H9 (cell line): ENCODE measurements at regions not wholly inside any gene's neighbourhood (a gene's known extent, or its start where the extent isn't known, plus 50 kb on each side); places are given as distances from the start of the nearest gene placed in this dataset.

Experiments
- DNase-seq: peaks from one replicate; pipeline ENCODE4 v3.0.0-alpha.2; 2017
- H2AFZ ChIP-seq: one replicate; pipeline ENCODE4 v1.6.1; 2013; ENCODE audit warnings: mild to moderate bottlenecking, low read length, control low read depth, moderate library complexity
- H2AK5ac ChIP-seq: 2 replicates; pipeline ENCODE4 v1.6.1; 2013; ENCODE audit warnings: low read length, control low read depth, mixed read lengths; ENCODE audit not compliant: insufficient read length
- H2BK120ac ChIP-seq: one replicate; pipeline ENCODE4 v1.6.1; 2013; ENCODE audit warnings: low read depth, mild to moderate bottlenecking, low read length, control low read depth, inconsistent platforms; ENCODE audit not compliant: poor library complexity, severe bottlenecking
- H2BK12ac ChIP-seq: 2 replicates; pipeline ENCODE4 v1.6.1; 2013; ENCODE audit warnings: low read length, control low read depth, mixed read lengths, low read depth; ENCODE audit not compliant: insufficient read length
- H2BK15ac ChIP-seq: 2 replicates; pipeline ENCODE4 v1.6.1; 2013; ENCODE audit warnings: low read depth, low read length, control low read depth
- H2BK20ac ChIP-seq: one replicate; pipeline ENCODE4 v1.6.1; 2013; ENCODE audit warnings: low read depth, mild to moderate bottlenecking, low read length, control low read depth, inconsistent platforms; ENCODE audit not compliant: poor library complexity, severe bottlenecking
- H2BK5ac ChIP-seq: 2 replicates; pipeline ENCODE4 v1.6.1; 2013; ENCODE audit warnings: low read length, control low read depth, mixed read lengths; ENCODE audit not compliant: insufficient read length
- H3K14ac ChIP-seq: 2 replicates; pipeline ENCODE4 v1.6.1; 2013; ENCODE audit warnings: low read length, control low read depth; ENCODE audit not compliant: insufficient read depth
- H3K18ac ChIP-seq: 2 replicates; pipeline ENCODE4 v1.6.1; 2013; ENCODE audit warnings: low read depth, mild to moderate bottlenecking, mixed read lengths, low read length, control low read depth; ENCODE audit not compliant: insufficient read length
- H3K23ac ChIP-seq: 2 replicates; pipeline ENCODE4 v1.6.1; 2013; ENCODE audit warnings: low read length, control low read depth, mixed read lengths, low read depth; ENCODE audit not compliant: insufficient read length
- H3K23me2 ChIP-seq: 2 replicates; pipeline ENCODE4 v1.6.1; 2013; ENCODE audit warnings: low read depth, mild to moderate bottlenecking, mixed read lengths, low read length, control low read depth; ENCODE audit not compliant: insufficient read length, poor library complexity, severe bottlenecking
- H3K27ac ChIP-seq: 2 replicates; pipeline ENCODE4 v1.5.1; 2013; ENCODE audit warnings: low read length, control low read depth, mixed read lengths, low read depth; ENCODE audit not compliant: insufficient read length
- H3K27me3 ChIP-seq: 2 replicates; pipeline ENCODE4 v1.6.1; 2013; ENCODE audit warnings: low read length, control low read depth, inconsistent platforms; ENCODE audit not compliant: insufficient read depth
- H3K4ac ChIP-seq: 2 replicates; pipeline ENCODE4 v1.6.1; 2013; ENCODE audit warnings: low read depth, mild to moderate bottlenecking, control low read depth, inconsistent platforms, low read length, moderate library complexity
- H3K4me1 ChIP-seq: 2 replicates; pipeline ENCODE4 v1.6.1; 2013; ENCODE audit warnings: low read length, control low read depth, inconsistent platforms; ENCODE audit not compliant: insufficient read depth
- H3K4me2 ChIP-seq: 2 replicates; pipeline ENCODE4 v1.6.1; 2013; ENCODE audit warnings: low read length, control low read depth, mixed read lengths; ENCODE audit not compliant: insufficient read length, insufficient read depth
- H3K56ac ChIP-seq: 2 replicates; pipeline ENCODE4 v1.6.1; 2013; ENCODE audit warnings: low read depth, mild to moderate bottlenecking, mixed read lengths, low read length, control low read depth; ENCODE audit not compliant: insufficient read length
- H3K79me1 ChIP-seq: 2 replicates; pipeline ENCODE4 v1.6.1; 2013; ENCODE audit warnings: low read depth, mild to moderate bottlenecking, moderate library complexity, low read length, control low read depth, inconsistent platforms; ENCODE audit not compliant: insufficient read depth, poor library complexity, severe bottlenecking
- H3K79me2 ChIP-seq: 2 replicates; pipeline ENCODE4 v1.6.1; 2013; ENCODE audit warnings: low read length, control low read depth, inconsistent platforms; ENCODE audit not compliant: insufficient read depth
- H3K9ac ChIP-seq: 2 replicates; pipeline ENCODE4 v1.6.1; 2013; ENCODE audit warnings: low read length, control low read depth, mixed read lengths; ENCODE audit not compliant: insufficient read length; ENCODE audit errors: extremely low read depth
- H3K9me3 ChIP-seq: one replicate; pipeline ENCODE4 v1.6.1; 2013; ENCODE audit warnings: low read depth, low read length, inconsistent platforms; ENCODE audit not compliant: control insufficient read depth
- H3T11ph ChIP-seq: one replicate; pipeline ENCODE4 v1.6.1; 2013; ENCODE audit warnings: mild to moderate bottlenecking, low read length, control low read depth, inconsistent platforms
- H4K20me1 ChIP-seq: one replicate; pipeline ENCODE4 v1.6.1; 2013; ENCODE audit not compliant: control insufficient read depth, insufficient read length, insufficient read depth
- H4K5ac ChIP-seq: 2 replicates; pipeline ENCODE4 v1.6.1; 2013; ENCODE audit warnings: low read depth, mild to moderate bottlenecking, mixed read lengths, low read length, control low read depth; ENCODE audit not compliant: insufficient read length
- H4K8ac ChIP-seq: replicated peaks from 2 replicates; pipeline ENCODE4 v1.6.1; 2013; ENCODE audit warnings: low read length, control low read depth, mixed read lengths, low read depth; ENCODE audit not compliant: insufficient read length
- H4K91ac ChIP-seq: 2 replicates; pipeline ENCODE4 v1.6.1; 2013; ENCODE audit warnings: low read depth, mild to moderate bottlenecking, moderate library complexity, mixed read lengths, low read length, control low read depth; ENCODE audit not compliant: insufficient read length
- H3K27ac Mint-ChIP-seq, 3 experiments: 2 replicates in 2 of 3; 3 replicates in 1 of 3; pipeline ENCODE4 v1.8.0; 2020 to 2021; ENCODE audit warnings: mixed read lengths in 3 of 3, mild to moderate bottlenecking in 1 of 3, moderate library complexity in 1 of 3
- H3K27me3 Mint-ChIP-seq: 2 replicates; pipeline ENCODE4 v1.8.0; 2021; ENCODE audit warnings: low read depth, mild to moderate bottlenecking, moderate library complexity, mixed read lengths
- H3K36me3 Mint-ChIP-seq, 3 experiments: 2 replicates in 2 of 3; 3 replicates in 1 of 3; pipeline ENCODE4 v1.8.0; 2020 to 2021; ENCODE audit warnings: low read depth in 3 of 3, mixed read lengths in 3 of 3; ENCODE audit not compliant: insufficient read depth in 1 of 3
- H3K4me1 Mint-ChIP-seq, 2 experiments: 2 replicates each; pipeline ENCODE4 v1.8.0; 2020; ENCODE audit warnings: mixed read lengths in 2 of 2
- H3K4me3 Mint-ChIP-seq, 2 experiments: 2 replicates in 1 of 2; 3 replicates in 1 of 2; pipeline ENCODE4 v1.8.0; 2020 to 2021; ENCODE audit warnings: mild to moderate bottlenecking in 2 of 2, mixed read lengths in 2 of 2, moderate library complexity in 1 of 2
- H3K9me3 Mint-ChIP-seq, 2 experiments: 2 replicates in 1 of 2; 3 replicates in 1 of 2; pipeline ENCODE4 v1.8.0; 2020; ENCODE audit warnings: mild to moderate bottlenecking in 2 of 2, mixed read lengths in 2 of 2, moderate library complexity in 1 of 2
- WGBS: extraction: QIAGEN DNeasy Blood & Tissue Kit; methylation state at CpG from one replicate; pipeline ENCODE4 v1.1.7; 2013; ENCODE audit warnings: missing lambda C conversion rate, low lambda C conversion rate, mixed read lengths; ENCODE audit not compliant: insufficient read length; ENCODE audit errors: extremely low coverage; 5-methylcytosine and 5-hydroxymethylcytosine counted together
- TF ChIP-seq, protein P1 (sequence below): fragments of 200-600 bp; sonication (generic); conservative IDR thresholded peaks from 3 replicates; pipeline ENCODE4 v1.8.0; 2021; ENCODE audit warnings: antibody characterized with exemption, mild to moderate bottlenecking

DNA sequence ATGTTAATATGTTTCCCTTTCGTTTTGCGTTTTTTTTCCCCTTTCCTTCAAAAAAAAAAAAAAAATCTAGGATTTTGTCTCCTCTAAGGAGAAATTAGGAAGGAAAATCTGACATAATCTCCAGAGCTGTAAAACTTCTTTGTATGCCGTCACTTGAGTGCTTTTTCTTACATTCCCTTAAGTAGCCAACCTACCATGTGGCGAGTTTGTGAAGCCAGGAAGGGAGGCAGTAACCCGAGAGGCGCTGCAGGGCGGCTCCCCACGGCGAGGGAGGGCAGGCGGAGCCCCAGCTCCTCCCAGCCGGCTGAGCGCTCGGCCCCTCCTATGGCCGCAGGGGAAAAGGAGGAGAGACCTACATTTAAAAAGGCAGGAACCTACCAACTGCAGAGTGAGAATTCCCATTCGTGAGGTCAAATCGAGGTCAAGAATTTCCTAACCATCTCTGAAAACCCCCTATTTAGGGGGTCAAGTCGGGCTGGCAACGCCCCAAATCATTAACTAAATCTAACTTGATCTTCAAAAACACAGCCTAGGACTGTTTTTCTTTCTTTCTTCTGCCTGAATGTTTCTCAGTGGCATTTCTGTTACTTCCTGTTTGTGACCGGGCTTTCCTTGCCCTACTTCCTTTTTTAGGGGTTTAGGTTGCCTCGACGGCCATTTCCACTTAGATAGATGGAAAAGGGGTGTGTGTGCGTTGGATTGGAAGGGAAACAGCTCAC is 345.1 kb upstream of the KLF3 start:
- H4K5ac ChIP-seq: no peak overlapping the region
- H3K9me3 Mint-ChIP-seq: peaks cover 0 to 2% of the 10 kb centered on the region in 2 experiments; a peak in 2 of 5 replicates
- H3T11ph ChIP-seq: no peak overlapping the region
- H3K4ac ChIP-seq: no peak overlapping the region
- no peaks in the 10 kb centered on the region for H3K27me3 ChIP-seq
- H3K9ac ChIP-seq: no peak overlapping the region
- no peak overlapping the region for H4K91ac ChIP-seq
- H3K4me1 Mint-ChIP-seq: peaks cover 19 to 20% of the 10 kb centered on the region in 2 experiments
- H3K4me2 ChIP-seq: no peak overlapping the region
- H3K4me3 Mint-ChIP-seq: peak overlapping the region in 1 of 2 experiments; percentile 36; a peak in 2 of 5 replicates
- H2BK15ac ChIP-seq: no peak overlapping the region
- peak overlapping the region; percentile 88 for H2AFZ ChIP-seq
- H3K27ac Mint-ChIP-seq: peak overlapping the region; percentile 68 to 90 (median 79); a peak in 5 of 7 replicates
- peak; percentile 95 for DNase-seq
- H3K23me2 ChIP-seq: no peaks in the 10 kb centered on the region
- no peak overlapping the region for H3K18ac ChIP-seq
- H3K79me2 ChIP-seq: no peaks in the 10 kb centered on the region
- TF ChIP-seq, protein P1, sequence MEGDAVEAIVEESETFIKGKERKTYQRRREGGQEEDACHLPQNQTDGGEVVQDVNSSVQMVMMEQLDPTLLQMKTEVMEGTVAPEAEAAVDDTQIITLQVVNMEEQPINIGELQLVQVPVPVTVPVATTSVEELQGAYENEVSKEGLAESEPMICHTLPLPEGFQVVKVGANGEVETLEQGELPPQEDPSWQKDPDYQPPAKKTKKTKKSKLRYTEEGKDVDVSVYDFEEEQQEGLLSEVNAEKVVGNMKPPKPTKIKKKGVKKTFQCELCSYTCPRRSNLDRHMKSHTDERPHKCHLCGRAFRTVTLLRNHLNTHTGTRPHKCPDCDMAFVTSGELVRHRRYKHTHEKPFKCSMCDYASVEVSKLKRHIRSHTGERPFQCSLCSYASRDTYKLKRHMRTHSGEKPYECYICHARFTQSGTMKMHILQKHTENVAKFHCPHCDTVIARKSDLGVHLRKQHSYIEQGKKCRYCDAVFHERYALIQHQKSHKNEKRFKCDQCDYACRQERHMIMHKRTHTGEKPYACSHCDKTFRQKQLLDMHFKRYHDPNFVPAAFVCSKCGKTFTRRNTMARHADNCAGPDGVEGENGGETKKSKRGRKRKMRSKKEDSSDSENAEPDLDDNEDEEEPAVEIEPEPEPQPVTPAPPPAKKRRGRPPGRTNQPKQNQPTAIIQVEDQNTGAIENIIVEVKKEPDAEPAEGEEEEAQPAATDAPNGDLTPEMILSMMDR: no peak
- H3K27ac ChIP-seq: no peak overlapping the region
- no peak overlapping the region for H2BK12ac ChIP-seq
- H2AK5ac ChIP-seq: no peak overlapping the region
- H2BK5ac ChIP-seq: no peak overlapping the region
- no peak overlapping the region for H4K8ac ChIP-seq
- peaks cover 2% of the 10 kb centered on the region for H3K27me3 Mint-ChIP-seq
- no peaks in the 10 kb centered on the region; the same call in 1 of the 2 replicates for H3K4me1 ChIP-seq
- no peak overlapping the region for H2BK120ac ChIP-seq
- no peaks in the 10 kb centered on the region for H4K20me1 ChIP-seq
- no peaks in the 10 kb centered on the region for H3K9me3 ChIP-seq
- H2BK20ac ChIP-seq: no peak overlapping the region
- H3K36me3 Mint-ChIP-seq: no peaks in the 10 kb centered on the region; a peak in 1 of 7 replicates
- no peak overlapping the region for H3K14ac ChIP-seq
- no peaks in the 10 kb centered on the region for H3K79me1 ChIP-seq
- H3K56ac ChIP-seq: no peak overlapping the region
- H3K23ac ChIP-seq: no peak overlapping the region
- no CpG with 5 or more reads among the region's 22 CpGs for WGBS
